Non-pigmented ciliary epithelial cell (primary cell): ENCODE measurements at regions not wholly inside any gene's neighbourhood (a gene's known extent, or its start where the extent isn't known, plus 50 kb on each side); places are given as distances from the start of the nearest gene placed in this dataset.

Experiments
- DNase-seq: peaks from one replicate; pipeline ENCODE4 v3.0.0-alpha.2; 2010; ENCODE audit warnings: low read depth

DNA sequence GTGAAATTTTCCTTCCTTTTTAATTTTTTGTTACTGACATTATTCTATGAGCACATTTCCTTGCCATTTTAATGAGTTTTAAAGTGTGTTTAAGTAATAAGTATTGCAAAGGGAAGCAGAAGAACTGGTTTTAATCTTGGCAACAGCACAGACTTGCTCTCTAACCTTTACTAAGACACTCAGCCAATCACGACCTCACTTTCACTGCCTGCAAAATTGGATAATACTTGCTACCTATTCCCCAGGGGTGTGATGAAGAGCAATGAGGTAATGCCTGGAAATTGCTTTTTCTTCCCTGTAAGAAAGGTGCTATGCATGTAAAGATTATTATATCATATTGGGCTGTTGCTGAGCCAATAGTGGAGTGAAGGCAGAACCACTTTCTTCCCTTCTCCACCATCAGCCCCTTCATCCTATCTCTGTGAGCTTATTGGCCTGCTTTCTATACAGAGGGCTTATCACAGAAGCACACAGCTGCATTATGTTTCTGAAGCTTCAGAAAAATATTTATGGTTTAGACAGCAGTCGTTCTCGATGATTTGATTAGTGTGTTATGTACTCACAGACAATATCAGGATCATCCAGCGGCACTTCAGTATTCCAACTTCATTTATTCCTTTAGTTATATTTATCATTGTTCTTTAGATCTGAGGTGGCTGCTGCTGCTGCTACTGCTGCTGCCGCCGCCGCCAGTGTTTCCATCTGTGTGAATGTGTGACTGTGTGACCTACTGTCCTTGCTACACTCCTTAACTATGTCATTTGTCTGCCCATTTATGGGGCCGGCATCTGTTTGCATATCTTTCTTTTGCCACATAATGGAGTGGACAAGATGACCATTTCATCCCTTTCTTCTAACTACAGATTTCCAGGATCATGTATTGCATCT lies 255.1 kb downstream of the C4orf33 start:
- DNase-seq, result no peak

DNA sequence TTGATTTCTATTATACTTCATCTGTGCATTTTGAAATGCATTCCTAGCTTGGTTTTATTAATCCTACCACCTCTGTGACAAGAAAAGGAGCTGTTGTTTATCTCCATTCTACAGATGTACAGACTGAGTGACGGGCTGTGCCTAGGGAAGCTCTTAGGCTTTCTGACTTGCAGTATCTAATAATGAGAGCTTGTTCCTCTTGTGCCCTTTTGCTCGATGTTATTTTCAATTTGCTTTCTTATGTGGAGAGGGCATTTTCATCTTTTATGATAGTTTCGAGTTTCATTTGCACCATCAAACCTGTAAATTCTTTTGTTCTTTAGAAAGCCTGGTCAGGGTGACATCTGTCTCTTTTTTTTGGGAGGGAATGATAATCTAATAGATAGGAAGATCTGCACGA lies 256.5 kb downstream of the C4orf33 start:
- no peak for DNase-seq

DNA sequence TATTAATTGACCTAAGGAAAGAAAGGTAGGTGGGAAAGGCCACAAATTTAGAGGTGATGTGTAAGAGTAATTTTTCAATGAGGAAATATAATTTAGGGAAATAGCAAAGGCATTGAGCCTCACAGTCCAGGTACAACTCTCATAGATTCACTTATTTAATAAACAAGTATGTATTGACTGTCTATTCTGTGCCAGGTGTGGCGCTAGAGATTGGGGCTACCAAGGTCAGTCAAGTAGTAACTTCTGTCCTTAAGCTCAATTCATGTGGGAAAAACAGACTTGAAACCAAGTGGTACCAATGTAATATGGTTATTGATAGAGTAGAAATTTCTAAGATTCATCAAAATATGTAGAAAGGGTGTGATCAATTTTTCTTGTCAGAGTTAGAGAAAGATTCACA lies 257.5 kb downstream of the C4orf33 start:
- no peak for DNase-seq

DNA sequence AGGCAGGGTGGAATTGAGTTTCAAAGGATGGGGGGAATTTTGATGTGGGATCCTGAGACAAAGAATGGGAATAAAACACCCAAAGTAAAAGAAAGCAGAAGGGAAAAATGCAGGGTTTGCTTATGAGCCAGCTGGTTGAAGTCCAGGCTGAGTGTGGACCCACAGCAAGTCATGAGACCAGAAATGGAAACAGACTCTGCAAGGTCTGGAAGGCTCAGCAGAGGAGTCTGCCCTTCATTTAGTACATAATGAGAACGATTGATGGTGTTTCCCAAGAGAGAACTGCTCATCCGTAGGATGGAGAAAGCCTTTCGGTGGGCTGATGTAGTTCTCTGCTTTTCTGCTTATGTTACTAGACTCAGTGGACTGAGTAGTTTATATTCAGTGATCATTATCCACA lies 259.1 kb downstream of the C4orf33 start:
- DNase-seq, result no peak

DNA sequence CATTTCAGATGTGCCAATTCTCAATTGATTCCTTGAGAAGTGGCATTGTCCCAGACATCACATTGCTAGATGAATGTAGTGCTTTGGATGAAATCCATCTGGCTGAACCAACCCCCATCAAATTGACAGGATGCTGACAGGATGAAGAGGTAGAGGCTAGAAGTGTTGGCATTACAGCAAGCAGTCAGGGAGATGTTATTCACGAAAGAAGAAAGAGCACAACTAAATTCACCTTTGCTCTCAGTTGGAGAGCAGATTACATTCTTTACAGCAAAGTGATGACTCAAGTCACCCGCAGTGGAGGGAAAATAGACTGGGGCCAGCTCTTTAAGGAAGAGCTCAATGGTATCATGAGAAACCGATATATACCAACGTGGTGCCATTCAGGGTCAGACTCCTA lies 259.6 kb downstream of the C4orf33 start:
- DNase-seq, result no peak

DNA sequence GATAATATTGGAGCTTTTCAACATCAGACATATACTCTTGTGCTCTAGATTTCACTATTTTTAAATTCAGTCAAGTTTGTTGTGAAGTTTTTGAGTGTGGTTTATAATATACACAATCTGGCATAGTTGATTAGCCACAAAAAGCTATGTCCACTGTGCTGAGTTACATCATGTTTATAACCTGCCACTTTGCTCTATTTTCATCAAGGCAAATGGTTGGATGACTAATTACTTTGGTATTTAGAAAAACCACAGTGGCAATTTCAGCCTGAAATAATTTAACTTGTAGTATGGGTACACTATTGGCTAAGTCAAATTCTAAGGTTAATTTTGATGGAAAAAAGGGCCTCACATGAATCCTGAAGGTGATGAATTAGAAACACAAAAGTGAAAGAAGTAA lies 262.6 kb downstream of the C4orf33 start:
- peak; percentile 76 for DNase-seq

DNA sequence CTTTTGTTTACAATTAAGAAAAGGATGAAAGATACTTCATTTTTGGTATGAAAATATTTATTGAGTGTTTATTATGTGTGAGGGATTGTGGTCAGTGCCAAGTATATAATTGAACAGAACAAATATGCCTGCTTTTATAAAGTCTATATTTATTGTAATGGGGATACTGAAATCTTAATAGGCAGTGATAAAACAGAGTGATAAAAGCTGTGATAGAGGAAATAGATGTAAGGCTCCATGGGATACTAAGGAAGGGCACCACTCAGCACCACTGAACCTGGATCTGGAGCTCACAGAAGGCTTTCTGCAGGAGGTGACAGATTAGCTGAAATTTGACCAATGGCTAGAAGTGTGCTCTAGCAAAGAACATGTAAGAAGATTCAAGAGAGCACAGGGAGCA lies 263.5 kb downstream of the C4orf33 start:
- no peak for DNase-seq

DNA sequence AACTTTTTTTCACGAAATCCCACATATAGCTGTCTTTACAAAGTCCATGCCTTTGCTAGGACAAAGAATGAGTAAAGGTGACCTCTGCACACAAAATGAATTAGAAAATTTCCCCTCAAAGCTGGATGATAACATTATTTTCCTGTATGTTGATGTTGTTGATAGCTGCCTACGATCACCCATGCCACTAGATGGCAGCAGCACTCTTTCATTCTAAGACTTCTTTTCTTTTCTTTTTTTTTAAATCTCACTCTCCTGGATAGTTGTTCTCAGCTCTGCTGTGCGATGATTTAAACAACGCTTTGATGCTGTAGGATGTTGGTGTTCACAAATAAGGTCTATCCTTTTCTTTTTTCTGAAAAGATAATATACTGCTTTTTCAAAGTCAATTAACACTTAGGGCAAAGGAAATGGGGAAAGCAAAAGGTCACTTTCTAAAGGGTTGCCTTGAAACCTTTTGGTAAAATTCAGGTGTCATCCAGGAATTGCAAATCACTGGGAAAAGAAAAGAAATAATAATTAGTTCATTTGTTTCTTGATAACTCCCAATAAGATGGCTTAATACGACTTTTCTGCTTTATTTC lies 266.8 kb downstream of the C4orf33 start:
- no peak for DNase-seq

DNA sequence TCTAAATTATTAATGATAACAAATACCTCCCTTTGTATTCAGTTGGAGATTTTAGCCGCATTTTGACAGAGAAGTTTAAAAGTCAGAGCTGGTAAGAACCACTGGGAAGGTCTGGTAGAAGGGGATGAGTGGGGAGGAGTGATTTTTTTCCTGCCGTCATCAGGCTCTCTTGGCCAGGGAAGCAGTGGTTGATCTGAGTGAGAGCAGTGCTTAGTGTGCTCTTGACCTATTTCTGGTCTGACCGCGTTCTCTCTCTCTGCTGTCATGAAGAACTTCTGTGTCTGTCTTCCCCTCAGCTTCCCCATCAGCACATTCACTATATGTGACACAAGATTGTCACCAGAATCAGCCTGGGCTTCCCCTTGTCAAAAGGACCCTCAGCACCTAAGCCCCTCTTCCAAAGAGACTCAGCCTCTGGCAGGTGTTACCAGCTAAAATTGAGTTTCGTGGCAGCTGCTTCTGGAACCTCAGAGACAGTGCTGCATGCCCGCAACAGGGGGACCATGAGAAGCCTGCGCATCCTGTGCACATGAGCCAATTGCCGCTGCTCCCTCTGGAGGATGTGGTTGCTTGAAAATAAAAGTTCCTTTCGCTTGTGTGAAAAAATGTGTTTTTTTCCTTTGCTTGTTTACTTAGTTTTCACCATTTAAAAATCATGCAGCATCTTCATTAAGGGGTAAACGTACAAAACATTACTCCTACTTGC lies 268.9 kb downstream of the C4orf33 start:
- DNase-seq, result no peak

DNA sequence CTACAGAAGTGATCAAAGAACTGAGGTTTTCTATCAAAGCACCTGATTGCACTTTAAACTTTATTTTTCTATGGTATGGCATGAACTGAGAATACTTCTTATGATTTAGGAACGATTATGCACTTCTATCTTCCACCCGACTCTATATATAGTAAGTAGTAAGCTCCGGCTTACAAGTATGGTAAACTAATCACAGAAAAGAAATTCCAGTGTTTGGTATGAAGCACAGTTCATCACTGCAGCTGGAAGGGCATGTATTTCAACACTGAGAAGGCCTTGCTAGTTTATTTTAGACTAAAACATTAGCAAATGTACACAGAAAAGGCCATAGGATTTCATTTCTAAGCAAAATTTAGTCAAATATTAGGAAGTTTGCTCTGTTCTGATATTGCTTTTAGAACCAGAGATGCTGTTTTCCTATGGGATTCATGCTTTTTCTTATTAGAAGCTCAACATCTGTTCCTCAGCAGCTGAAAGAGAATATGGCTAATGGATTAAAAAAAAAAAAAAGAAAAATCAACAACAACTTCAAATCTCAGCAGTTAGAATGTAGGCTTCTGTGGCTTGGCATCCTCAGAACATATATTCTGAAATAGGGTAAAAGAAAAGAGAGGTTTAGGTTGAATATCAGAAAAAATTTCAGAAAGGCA lies 273.5 kb downstream of the C4orf33 start:
- DNase-seq, result no peak

DNA sequence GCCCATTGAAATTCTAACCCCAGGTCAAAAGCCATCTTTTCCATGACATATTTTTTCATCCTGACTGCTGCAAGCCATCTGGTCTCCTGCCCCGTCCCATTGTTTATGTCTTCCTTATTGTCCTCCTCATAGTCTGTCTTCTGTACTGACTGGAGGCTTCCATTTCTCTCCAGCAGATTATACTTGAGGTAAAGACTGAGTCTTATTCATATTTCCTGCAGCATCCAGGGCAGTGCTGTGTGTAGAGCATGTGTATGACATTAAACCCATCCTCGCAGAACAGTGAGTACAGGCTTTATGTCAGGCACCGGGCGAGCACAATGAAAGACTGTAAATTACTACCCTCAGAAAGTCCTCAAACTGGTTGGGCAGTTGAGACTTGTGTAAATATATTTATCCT lies 275.1 kb downstream of the C4orf33 start:
- DNase-seq, result no peak

DNA sequence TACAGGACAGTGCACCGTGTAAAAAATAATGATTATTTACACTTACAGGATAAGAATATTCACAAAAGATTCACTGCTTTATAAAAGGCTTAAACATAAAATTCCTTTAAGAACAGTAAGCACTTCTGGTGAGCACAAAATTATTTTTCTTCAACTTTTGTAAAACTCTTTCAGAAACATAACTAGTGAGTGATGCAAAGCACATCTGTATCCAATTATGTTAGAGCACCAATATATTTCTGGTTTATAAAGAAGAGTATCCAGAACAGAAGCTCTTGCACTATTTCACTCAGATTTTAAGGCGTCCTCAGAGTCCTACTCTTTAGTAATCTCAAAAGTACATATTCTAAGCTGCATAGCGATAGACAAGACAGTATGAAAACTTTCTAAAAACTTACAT lies 276.0 kb downstream of the C4orf33 start:
- DNase-seq, result no peak

DNA sequence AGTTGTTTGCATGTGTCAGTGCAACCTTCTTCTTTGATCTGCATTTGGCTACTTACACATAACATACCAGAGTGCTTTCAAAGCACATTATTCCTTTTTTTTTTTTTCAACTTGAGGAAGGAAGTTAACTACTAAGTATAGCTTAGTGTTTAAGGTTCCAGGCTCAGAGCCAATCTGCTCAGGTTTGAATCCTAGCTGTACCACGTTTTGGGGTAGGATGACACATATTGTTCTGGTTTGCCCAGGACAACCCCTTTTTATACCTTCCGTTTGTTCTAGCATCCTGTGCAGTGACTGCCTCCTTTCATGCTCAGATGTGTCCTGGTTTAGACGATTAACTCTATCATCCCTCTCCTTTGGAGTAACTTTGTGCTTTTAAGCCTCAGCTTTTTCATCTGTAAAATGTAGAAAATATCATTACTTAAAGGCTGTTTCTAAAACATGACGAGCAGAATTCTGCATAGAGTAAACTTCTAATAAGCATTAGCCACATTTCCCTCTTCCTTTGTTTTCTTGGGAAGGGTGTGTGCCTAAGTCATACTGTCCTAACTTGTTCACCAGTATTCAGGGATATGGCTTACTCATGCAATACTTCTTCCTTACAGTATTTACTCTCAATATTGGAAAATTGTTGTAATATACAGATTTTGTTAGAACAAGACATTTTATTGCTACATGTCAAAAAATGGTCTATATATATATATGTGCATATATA lies 281.3 kb downstream of the C4orf33 start:
- no peak for DNase-seq

DNA sequence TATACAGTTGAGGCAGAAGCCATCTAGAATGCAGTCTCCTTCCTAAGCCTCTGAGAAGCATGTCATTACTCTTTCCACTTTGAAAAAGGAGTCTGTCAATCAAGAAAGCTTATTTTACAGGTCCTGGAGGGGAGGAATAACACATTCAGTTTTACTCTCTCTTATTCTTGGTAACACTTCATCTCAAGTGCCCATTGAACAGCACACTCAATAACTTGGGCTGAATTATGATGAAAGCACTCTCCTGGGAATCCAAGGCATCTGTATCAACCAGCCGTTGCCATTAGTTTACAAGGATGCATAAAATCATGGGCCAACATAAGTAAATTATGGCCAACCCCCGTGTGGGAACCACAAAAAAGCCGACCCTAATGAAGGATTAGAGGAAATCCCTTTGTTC lies 282.4 kb downstream of the C4orf33 start:
- no peak for DNase-seq

DNA sequence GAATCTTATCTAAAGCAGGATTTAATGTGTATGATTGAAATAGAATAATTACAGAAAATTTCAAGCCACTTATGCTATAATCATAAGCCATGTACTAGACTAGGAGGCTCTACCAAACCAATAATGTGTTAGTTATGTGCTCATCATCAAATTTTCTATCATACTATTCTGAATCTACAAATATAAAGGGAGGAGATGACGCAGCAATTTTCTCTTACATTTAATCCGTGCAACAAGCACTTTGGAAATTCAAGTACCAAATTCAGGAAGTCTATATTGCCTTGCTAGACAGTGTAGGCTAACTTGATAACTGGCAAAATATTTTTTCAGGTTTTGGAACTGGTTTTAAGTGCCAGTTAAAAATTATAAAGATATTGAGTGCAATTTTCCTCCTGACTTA lies 283.5 kb downstream of the C4orf33 start:
- DNase-seq, result no peak

DNA sequence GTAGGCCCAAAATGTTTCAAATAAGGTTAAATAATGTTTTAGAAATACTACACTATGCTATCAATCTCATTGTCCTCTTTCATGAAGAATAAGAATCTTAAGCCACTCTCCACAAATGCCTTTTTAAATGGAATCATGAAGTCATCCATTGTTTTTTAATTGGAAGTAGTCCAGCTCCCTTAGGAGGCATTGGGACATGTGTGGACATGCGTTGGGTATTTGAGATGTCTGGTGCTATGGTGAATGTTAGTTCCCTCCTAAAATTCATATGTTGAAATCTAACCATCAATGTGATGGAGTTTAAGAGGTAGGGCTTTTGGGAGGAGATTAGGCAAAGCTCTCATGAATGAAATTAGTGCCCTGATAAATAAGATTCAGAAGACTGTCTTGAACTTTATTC lies 289.0 kb downstream of the C4orf33 start:
- DNase-seq, result no peak

DNA sequence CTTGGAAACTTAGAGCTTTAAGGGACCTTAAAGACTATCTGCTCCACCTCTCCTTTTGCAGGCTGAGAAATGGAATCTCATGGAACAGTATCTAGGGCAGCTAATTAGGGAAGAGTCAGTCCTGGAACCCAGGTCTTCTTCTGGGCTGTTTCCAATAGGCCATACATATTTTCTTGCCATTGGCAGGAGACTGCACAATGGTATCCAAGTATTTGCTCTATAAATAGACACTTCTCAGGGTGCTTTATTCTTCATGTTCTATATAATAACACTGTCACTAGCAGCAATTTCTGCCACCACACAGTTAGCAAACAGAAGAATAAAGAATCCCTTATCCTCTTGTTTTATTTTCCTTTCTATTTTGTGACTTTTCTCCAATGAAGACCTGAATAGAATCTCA lies 291.7 kb downstream of the C4orf33 start:
- no peak for DNase-seq

DNA sequence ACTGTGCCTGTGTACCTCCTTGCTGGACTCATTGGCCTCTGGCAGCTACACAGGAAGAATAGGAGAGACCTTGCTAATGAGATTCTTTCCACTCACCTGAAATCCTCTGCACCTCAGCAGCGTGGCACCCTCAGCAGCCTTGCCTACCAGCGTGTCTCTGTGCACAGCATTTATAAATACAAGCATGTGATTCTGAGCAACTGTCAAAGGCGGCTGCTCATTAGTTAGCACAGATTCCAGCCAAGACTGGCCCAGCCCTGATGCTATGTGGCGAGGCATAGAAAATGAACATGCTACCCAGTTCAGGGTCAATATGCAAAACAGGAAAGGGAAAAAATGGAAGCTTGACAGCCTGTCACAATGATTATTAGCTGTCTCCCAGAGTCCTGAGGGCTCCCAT lies 298.0 kb downstream of the C4orf33 start:
- no peak for DNase-seq

DNA sequence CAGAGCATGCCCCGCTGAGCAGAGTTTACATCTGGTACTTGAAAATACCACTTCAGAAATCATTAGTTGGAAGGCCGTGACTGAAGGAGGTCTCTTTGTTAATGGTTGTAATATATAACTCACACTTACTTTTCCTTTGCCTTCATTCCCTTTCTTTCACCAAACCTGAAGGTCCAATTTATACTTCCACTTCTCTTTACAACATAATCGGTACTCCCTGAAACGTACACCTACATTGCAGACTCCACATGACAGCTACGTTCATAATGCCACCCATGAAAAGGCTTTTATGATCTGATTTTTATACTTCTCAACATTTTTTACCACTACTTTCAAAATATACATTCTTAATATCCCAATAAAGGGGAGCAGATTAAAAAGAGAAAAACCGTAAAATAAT lies 298.7 kb downstream of the C4orf33 start:
- DNase-seq, result no peak

DNA sequence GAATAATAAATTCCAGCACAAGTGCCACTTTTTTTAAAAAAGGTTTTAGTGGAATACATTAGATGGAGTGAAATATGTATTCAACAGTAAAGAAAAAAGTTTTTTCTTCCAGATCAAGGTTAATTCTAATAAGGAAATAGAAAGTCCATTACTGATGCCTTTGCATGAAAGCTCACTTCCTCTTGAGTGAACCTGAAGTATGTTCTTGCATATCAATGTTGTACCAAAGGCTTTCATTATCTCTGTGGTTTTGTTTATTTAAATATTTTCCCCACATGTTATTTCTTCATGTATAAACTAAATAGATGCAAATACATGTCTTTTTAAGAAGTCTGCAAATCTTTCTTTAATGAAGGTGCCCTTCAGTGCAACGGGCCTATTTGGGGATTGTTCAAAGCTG lies 307.9 kb downstream of the C4orf33 start:
- no peak for DNase-seq

DNA sequence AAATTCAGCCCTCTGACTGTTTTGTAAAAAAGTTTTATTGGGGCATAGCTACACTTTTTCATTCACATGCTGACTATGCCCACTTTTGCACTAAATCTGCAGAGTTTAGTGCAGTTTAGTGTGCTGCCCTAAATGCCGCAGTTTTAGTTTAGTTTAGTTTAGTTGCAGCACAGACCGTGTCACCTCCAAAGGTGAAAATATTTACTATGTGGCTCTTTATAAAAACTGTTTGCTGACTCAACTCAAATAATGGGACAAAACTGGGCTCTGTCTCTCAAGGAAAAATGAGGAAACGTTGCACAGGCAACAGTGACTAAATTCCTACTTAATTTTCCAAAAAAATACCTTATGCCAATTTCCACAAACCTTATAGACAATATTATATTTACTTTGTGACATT lies 314.2 kb downstream of the C4orf33 start:
- DNase-seq, result no peak

DNA sequence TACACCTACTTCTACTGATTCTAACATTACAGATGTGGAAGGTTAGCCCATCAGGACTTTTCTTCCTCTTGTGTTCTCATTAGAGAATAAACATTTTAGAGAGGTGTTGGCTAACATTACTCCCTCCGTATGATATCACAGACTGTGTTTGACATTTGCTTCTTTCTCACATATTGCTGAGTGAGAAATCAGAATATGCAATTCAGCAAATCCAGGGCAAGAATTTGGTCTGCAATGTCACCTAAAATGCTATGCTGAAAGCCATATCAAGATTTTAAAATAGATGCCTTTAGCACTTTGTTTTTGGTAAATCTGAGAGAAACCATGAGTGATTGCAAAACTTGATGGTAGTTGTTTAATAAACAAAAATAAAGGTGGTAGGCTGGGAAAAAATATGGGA lies 319.1 kb downstream of the C4orf33 start:
- no peak for DNase-seq
